22Rv1 (cell line): ENCODE measurements at regions not wholly inside any gene's neighbourhood (a gene's known extent, or its start where the extent isn't known, plus 50 kb on each side); places are given as distances from the start of the nearest gene placed in this dataset.

Source experiments
- ZFX ChIP-seq: fragments of 450-650 bp; IDR thresholded peaks from 2 replicates; pipeline ENCODE4 v1.6.1; 2017; ENCODE audit warnings: antibody characterized with exemption, borderline replicate concordance
- TF ChIP-seq, protein P1 (sequence below): fragments of 450-650 bp; IDR thresholded peaks from 2 replicates; pipeline ENCODE4 v1.5.1; 2017; ENCODE audit warnings: mild to moderate bottlenecking

DNA sequence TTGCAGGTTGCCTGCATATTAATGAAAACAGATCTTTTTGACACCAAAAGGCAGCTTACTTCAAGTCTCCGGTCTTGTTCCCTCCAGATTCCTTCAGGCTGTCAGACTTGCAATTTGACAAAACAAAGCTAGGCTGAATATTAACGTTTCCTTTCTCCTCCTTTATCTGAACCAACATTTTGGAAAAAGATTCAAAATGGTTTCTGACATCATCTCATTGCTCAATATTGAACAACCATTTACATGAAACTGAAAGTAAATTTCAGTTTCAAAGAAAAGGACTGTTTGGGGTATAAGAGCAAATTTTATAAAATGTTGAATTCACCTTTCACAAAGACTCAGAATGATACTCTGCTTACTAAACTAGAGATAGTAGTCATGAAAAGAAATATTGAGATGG, 521.8 kb downstream of the KCNJ2 start:
- TF ChIP-seq, protein P1, sequence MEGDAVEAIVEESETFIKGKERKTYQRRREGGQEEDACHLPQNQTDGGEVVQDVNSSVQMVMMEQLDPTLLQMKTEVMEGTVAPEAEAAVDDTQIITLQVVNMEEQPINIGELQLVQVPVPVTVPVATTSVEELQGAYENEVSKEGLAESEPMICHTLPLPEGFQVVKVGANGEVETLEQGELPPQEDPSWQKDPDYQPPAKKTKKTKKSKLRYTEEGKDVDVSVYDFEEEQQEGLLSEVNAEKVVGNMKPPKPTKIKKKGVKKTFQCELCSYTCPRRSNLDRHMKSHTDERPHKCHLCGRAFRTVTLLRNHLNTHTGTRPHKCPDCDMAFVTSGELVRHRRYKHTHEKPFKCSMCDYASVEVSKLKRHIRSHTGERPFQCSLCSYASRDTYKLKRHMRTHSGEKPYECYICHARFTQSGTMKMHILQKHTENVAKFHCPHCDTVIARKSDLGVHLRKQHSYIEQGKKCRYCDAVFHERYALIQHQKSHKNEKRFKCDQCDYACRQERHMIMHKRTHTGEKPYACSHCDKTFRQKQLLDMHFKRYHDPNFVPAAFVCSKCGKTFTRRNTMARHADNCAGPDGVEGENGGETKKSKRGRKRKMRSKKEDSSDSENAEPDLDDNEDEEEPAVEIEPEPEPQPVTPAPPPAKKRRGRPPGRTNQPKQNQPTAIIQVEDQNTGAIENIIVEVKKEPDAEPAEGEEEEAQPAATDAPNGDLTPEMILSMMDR: no peak
- TF ChIP-seq ZFX: no peak
